Hepatocyte (in vitro differentiated cells): ENCODE measurements at regions not wholly inside any gene's neighbourhood (a gene's known extent, or its start where the extent isn't known, plus 50 kb on each side); places are given as distances from the start of the nearest gene placed in this dataset.

Experiments used
- CTCF ChIP-seq: fragments of 200-600 bp; sonication (generic); IDR thresholded peaks from 2 replicates; pipeline ENCODE4 v1.5.1; 2016; ENCODE audit warnings: antibody characterized with exemption, mild to moderate bottlenecking; ENCODE audit not compliant: poor library complexity
- EZH2 ChIP-seq: fragments of 200-600 bp; sonication (generic); IDR thresholded peaks from 2 replicates; pipeline ENCODE4 v1.6.1; 2016; ENCODE audit warnings: antibody characterized with exemption, mild to moderate bottlenecking, borderline replicate concordance

- TF ChIP-seq CTCF (no peak), EZH2 (no peak)
Measured at GRCh38 chr18:31255953-31256352, 62.0 kb upstream of the DSG1 start.
